Fibroblast of lung (primary cell): ENCODE measurements at regions not wholly inside any gene's neighbourhood (a gene's known extent, or its start where the extent isn't known, plus 50 kb on each side); places are given as distances from the start of the nearest gene placed in this dataset.

ENCODE experiments used
- EZH2 ChIP-seq: IDR thresholded peaks from 2 replicates; pipeline ENCODE4 v1.5.1; 2012; ENCODE audit warnings: low read length, control low read depth, mild to moderate bottlenecking; ENCODE audit errors: missing control alignments
- TF ChIP-seq, protein P1 (sequence below), 2 donors: IDR thresholded peaks in 1 of 2; conservative IDR thresholded peaks in 1 of 2; 1 replicate in 1 of 2; 2 replicates in 1 of 2; pipeline ENCODE4 v1.5.1; 2011 to 2012; ENCODE audit warnings: low read length in 2 of 2, control low read depth in 1 of 2, inconsistent platforms in 1 of 2, low read depth in 1 of 2, mild to moderate bottlenecking in 1 of 2

DNA sequence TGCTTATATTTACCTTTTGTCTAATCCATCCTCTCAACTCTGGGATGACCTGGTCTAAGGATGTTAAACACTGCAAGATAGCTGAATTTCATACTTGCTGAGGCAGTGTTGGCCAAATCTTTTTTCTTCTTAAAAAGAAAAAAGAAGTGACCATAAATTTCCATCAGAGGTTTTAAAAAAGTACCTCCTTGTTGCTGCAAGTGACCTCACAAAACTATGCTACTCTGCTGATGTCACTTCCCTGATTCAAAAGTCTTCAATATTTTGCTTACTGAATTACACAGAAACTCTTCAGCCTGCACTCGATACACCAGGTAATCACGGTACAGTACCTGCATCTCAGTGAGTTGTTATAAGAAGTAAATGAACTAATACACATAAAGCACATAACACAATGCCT, 107.2 kb upstream of the PRDM1 start:
- TF ChIP-seq, protein P1, sequence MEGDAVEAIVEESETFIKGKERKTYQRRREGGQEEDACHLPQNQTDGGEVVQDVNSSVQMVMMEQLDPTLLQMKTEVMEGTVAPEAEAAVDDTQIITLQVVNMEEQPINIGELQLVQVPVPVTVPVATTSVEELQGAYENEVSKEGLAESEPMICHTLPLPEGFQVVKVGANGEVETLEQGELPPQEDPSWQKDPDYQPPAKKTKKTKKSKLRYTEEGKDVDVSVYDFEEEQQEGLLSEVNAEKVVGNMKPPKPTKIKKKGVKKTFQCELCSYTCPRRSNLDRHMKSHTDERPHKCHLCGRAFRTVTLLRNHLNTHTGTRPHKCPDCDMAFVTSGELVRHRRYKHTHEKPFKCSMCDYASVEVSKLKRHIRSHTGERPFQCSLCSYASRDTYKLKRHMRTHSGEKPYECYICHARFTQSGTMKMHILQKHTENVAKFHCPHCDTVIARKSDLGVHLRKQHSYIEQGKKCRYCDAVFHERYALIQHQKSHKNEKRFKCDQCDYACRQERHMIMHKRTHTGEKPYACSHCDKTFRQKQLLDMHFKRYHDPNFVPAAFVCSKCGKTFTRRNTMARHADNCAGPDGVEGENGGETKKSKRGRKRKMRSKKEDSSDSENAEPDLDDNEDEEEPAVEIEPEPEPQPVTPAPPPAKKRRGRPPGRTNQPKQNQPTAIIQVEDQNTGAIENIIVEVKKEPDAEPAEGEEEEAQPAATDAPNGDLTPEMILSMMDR (conservative IDR thresholded peaks at IDR 0.05 in 1 of 2, IDR thresholded peaks at IDR 0.05 in 1 of 2; ENCODE audit: low read depth in 1 of 2, low read length in 2 of 2): no peak
- TF ChIP-seq EZH2: no peak
